NCI-H510A treated with DMSO at 0.1 percent for 48 hours (cell line): ENCODE measurements at regions not wholly inside any gene's neighbourhood (a gene's known extent, or its start where the extent isn't known, plus 50 kb on each side); places are given as distances from the start of the nearest gene placed in this dataset.

Experiments
- DNase-seq: peaks from one replicate; lab custom pipeline; 2025; lab: John Stamatoyannopoulos, UW

GRCh38 chr7:38002689-38003088 lies 82.2 kb downstream of the EPDR1 start:
- DNase-seq = no peak

- no peak for DNase-seq
These were observed 86.1 kb downstream of the EPDR1 start for GRCh38 chr7:38006559-38006958.

- DNase-seq = no peak
These were observed 86.7 kb downstream of the EPDR1 start for GRCh38 chr7:38007096-38007495.

- no peak for DNase-seq
These were observed 92.8 kb downstream of the EPDR1 start for GRCh38 chr7:38013246-38013645.

- no peak for DNase-seq
These were observed 96.1 kb downstream of the EPDR1 start for GRCh38 chr7:38016567-38016966.

- DNase-seq = no peak
These were observed 96.9 kb downstream of the EPDR1 start for GRCh38 chr7:38017320-38017719.

GRCh38 chr7:38020121-38020785 lies 99.8 kb downstream of the EPDR1 start:
- DNase-seq = no peak

- DNase-seq = no peak
These were observed 101.5 kb downstream of the EPDR1 start for GRCh38 chr7:38021892-38022291.

- no peak for DNase-seq
These were observed 105.4 kb downstream of the EPDR1 start for GRCh38 chr7:38025815-38026214.

- no peak for DNase-seq
These were observed 107.5 kb downstream of the EPDR1 start for GRCh38 chr7:38027884-38028455.

GRCh38 chr7:38034062-38034908 lies 113.8 kb downstream of the EPDR1 start:
- DNase-seq = no peak

- no peak for DNase-seq
These were observed 120.4 kb downstream of the EPDR1 start for GRCh38 chr7:38040831-38041230.

GRCh38 chr7:38049679-38050078 lies 128.4 kb upstream of the STARD3NL start:
- no peak for DNase-seq

GRCh38 chr7:38051311-38051710 lies 126.7 kb upstream of the STARD3NL start:
- DNase-seq = no peak

- no peak for DNase-seq
These were observed 126.3 kb upstream of the STARD3NL start for GRCh38 chr7:38051786-38052185.

GRCh38 chr7:38052786-38053185 lies 125.3 kb upstream of the STARD3NL start:
- DNase-seq = no peak

GRCh38 chr7:38054199-38054598 lies 123.8 kb upstream of the STARD3NL start:
- DNase-seq = no peak

- peak; percentile 31 for DNase-seq
These were observed 120.2 kb upstream of the STARD3NL start for GRCh38 chr7:38057829-38058228.

- no peak for DNase-seq
These were observed 117.9 kb upstream of the STARD3NL start for GRCh38 chr7:38060116-38060515.

GRCh38 chr7:38060637-38061036 lies 117.4 kb upstream of the STARD3NL start:
- DNase-seq = no peak

GRCh38 chr7:38066391-38066790 lies 111.7 kb upstream of the STARD3NL start:
- DNase-seq = no peak

- DNase-seq = no peak
These were observed 109.6 kb upstream of the STARD3NL start for GRCh38 chr7:38068461-38068860.

GRCh38 chr7:38069052-38069451 lies 109.0 kb upstream of the STARD3NL start:
- DNase-seq = no peak
